HepG2 (cell line): ENCODE measurements at regions not wholly inside any gene's neighbourhood (a gene's known extent, or its start where the extent isn't known, plus 50 kb on each side); places are given as distances from the start of the nearest gene placed in this dataset.

Source experiments
- DMAP1 ChIP-seq: IDR thresholded peaks from 2 replicates; pipeline ENCODE4 v1.6.1; 2016
- DNMT1 ChIP-seq: sonication (generic); formaldehyde crosslinking; IDR thresholded peaks from 2 replicates; pipeline ENCODE4 v1.5.1; 2020; ENCODE audit warnings: mild to moderate bottlenecking, missing genetic modification reagents
- DNMT3B ChIP-seq: conservative IDR thresholded peaks from 2 replicates; pipeline ENCODE4 v1.6.1; 2016; ENCODE audit warnings: missing biosample characterization, control low read depth
- FOXO1 ChIP-seq: sonication (generic); formaldehyde crosslinking; IDR thresholded peaks from 2 replicates; pipeline ENCODE4 v1.4.0; 2020; ENCODE audit warnings: missing genetic modification reagents
- IRF1 ChIP-seq: sonication (generic); formaldehyde crosslinking; IDR thresholded peaks from 2 replicates; pipeline ENCODE4 v1.4.0; 2020; ENCODE audit warnings: low read depth, mild to moderate bottlenecking, missing genetic modification reagents
- KDM1A ChIP-seq: IDR thresholded peaks from 2 replicates; pipeline ENCODE4 v1.6.1; 2016; ENCODE audit warnings: missing compliant biosample characterization
- KIAA2018 ChIP-seq: sonication (generic); formaldehyde crosslinking; IDR thresholded peaks from 2 replicates; pipeline ENCODE4 v1.5.0; 2020; ENCODE audit warnings: mild to moderate bottlenecking, missing genetic modification reagents, borderline replicate concordance
- MNT ChIP-seq: fragments of 450-650 bp; IDR thresholded peaks from 2 replicates; pipeline ENCODE4 v1.6.1; 2016
- RFX5 ChIP-seq: IDR thresholded peaks from 2 replicates; pipeline ENCODE4 v1.6.1; 2011; ENCODE audit warnings: low read depth, low read length, improper control_type of control experiment
- SETDB1 ChIP-seq: sonication (generic); formaldehyde crosslinking; IDR thresholded peaks from 2 replicates; pipeline ENCODE4 v1.5.1; 2020; ENCODE audit warnings: missing genetic modification reagents, mild to moderate bottlenecking, borderline replicate concordance
- ZHX1 ChIP-seq: sonication (generic); formaldehyde crosslinking; IDR thresholded peaks from 2 replicates; pipeline ENCODE4 v1.8.1; 2022; ENCODE audit warnings: low read depth, mild to moderate bottlenecking, missing genetic modification reagents
- ZNF512 ChIP-seq: sonication (generic); formaldehyde crosslinking; IDR thresholded peaks from 2 replicates; pipeline ENCODE4 v1.4.0; 2020; ENCODE audit warnings: mild to moderate bottlenecking, missing genetic modification reagents

GRCh38 chr5:92944903-92945604 lies 636.0 kb downstream of the NR2F1-AS1 start (continued):
- TF ChIP-seq KIAA2018 (CRISPR knock-in tag) (no peak), RFX5 (no peak), FOXO1 (peak; percentile 94), DMAP1 (no peak), ZNF512 (CRISPR knock-in tag) (no peak), ZHX1 (CRISPR knock-in tag) (no peak), DNMT3B (CRISPR knock-in tag) (no peak), IRF1 (CRISPR knock-in tag) (no peak), KDM1A (CRISPR knock-in tag) (no peak), MNT (no peak), SETDB1 (CRISPR knock-in tag) (no peak), DNMT1 (no peak)
